Mammary epithelial cell (primary cell): ENCODE measurements at regions not wholly inside any gene's neighbourhood (a gene's known extent, or its start where the extent isn't known, plus 50 kb on each side); places are given as distances from the start of the nearest gene placed in this dataset.

Experiments used
- CTCF ChIP-seq, 2 donors: IDR thresholded peaks in 1 of 2; conservative IDR thresholded peaks in 1 of 2; 2 replicates each; pipeline ENCODE4 v1.5.1; 2011 to 2012; ENCODE audit warnings: inconsistent platforms in 2 of 2, low read length in 2 of 2, mild to moderate bottlenecking in 2 of 2, control low read depth in 1 of 2, low read depth in 1 of 2; ENCODE audit not compliant: insufficient read depth in 1 of 2; ENCODE audit errors: extremely low read depth in 1 of 2
- EZH2 ChIP-seq: IDR thresholded peaks from 2 replicates; pipeline ENCODE4 v1.6.1; 2012; ENCODE audit warnings: low read length, inconsistent platforms, borderline replicate concordance

- no peak for TF ChIP-seq CTCF (conservative IDR thresholded peaks at IDR 0.05 in 1 of 2, IDR thresholded peaks at IDR 0.05 in 1 of 2; ENCODE audit: extremely low read depth in 1 of 2, insufficient read depth in 1 of 2, low read depth in 1 of 2, low read length in 2 of 2)
- TF ChIP-seq EZH2 = no peak
Measured at GRCh38 chr1:184828369-184828717, 73.7 kb upstream of the EDEM3 start.
